ENCODE measurements at regions not wholly inside any gene's neighbourhood (a gene's known extent, or its start where the extent isn't known, plus 50 kb on each side); places are given as distances from the start of the nearest gene placed in this dataset.

DNA sequence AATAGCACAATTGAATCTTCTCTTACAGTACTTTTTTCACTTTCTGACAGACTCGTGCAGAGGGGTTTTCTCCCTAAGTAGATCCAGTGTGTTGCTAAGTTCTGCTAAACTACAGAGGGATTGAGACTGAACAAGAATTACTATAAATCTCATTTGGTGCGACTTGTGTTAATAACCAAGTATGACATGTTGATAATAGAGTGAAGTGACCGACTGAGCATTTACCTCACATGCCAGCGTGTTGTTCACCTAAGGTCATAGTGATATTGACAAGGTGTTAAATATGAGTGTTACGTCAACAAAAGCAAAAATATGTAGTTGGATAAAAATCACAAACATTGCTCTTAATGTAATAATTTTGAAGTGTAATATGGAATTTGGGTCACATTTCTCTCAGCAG lies 97.8 kb upstream of the PDE3A start:
- no peak overlapping the region for H3K4me2 ChIP-seq (ENCODE audit: low read length)
- no peaks in the 10 kb centered on the region for H3K9me2 ChIP-seq (replicated peaks; ENCODE audit: control insufficient read depth, low read length)
- no peaks in the 10 kb centered on the region for H3K9me3 ChIP-seq (ENCODE audit: control insufficient read depth, insufficient read depth, low read length)
- H3K79me2 ChIP-seq (ENCODE audit: control insufficient read depth, low read length): no peaks in the 10 kb centered on the region
- no peaks in the 10 kb centered on the region for H3K36me3 ChIP-seq (ENCODE audit: control insufficient read depth, low read length)
- no peak overlapping the region for H3K27ac ChIP-seq (ENCODE audit: low read depth, low read length)
- no peak overlapping the region for H3K4me3 ChIP-seq (ENCODE audit: low read length)
- no peaks in the 10 kb centered on the region for H4K20me1 ChIP-seq (ENCODE audit: control insufficient read depth, insufficient read depth, low read depth, low read length)
- TF ChIP-seq, protein P1, sequence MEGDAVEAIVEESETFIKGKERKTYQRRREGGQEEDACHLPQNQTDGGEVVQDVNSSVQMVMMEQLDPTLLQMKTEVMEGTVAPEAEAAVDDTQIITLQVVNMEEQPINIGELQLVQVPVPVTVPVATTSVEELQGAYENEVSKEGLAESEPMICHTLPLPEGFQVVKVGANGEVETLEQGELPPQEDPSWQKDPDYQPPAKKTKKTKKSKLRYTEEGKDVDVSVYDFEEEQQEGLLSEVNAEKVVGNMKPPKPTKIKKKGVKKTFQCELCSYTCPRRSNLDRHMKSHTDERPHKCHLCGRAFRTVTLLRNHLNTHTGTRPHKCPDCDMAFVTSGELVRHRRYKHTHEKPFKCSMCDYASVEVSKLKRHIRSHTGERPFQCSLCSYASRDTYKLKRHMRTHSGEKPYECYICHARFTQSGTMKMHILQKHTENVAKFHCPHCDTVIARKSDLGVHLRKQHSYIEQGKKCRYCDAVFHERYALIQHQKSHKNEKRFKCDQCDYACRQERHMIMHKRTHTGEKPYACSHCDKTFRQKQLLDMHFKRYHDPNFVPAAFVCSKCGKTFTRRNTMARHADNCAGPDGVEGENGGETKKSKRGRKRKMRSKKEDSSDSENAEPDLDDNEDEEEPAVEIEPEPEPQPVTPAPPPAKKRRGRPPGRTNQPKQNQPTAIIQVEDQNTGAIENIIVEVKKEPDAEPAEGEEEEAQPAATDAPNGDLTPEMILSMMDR (IDR thresholded peaks at IDR 0.05; ENCODE audit: low read depth, low read length, poor library complexity, severe bottlenecking): no peak
- TF ChIP-seq EZH2phosphoT487 (IDR thresholded peaks at IDR 0.05; ENCODE audit: borderline replicate concordance, low read length): no peak
- no peaks in the 10 kb centered on the region for H3F3A ChIP-seq (ENCODE audit: control insufficient read depth, insufficient read depth)
- no peaks in the 10 kb centered on the region for H3K4me1 ChIP-seq (ENCODE audit: control insufficient read depth, low read length)
- H3K27me3 ChIP-seq (ENCODE audit: control insufficient read depth, low read length): no peaks in the 10 kb centered on the region

DNA sequence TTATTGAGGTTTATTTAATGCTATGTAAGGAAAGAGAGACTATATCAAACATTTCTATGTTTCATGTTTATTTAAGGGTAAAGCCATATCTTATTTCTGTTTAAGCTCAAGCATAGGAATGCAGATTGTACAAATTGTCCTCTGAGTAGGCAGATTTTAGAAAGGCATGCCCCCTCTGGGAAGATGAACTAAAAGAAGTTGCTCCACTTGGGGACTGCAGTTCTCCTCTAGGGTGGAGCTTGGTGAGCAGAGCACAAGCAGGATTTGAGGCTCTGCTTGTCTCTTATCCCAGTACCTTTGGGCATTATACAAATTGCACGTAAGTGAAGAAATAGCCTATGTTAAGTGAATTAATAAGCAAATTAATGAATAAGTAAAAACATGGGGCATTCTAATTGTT lies 96.2 kb upstream of the PDE3A start:
- no peak overlapping the region for H3K4me3 ChIP-seq (ENCODE audit: low read length)
- H3K79me2 ChIP-seq (ENCODE audit: control insufficient read depth, low read length): no peaks in the 10 kb centered on the region
- H3K4me1 ChIP-seq (ENCODE audit: control insufficient read depth, low read length): no peaks in the 10 kb centered on the region
- H3K27me3 ChIP-seq (ENCODE audit: control insufficient read depth, low read length): no peaks in the 10 kb centered on the region
- no peaks in the 10 kb centered on the region; the same call in 1 of the 2 replicates for H3K9me2 ChIP-seq (replicated peaks; ENCODE audit: control insufficient read depth, low read length)
- no peak overlapping the region for H3K4me2 ChIP-seq (ENCODE audit: low read length)
- no peaks in the 10 kb centered on the region for H3F3A ChIP-seq (ENCODE audit: control insufficient read depth, insufficient read depth)
- no peaks in the 10 kb centered on the region for H3K9me3 ChIP-seq (ENCODE audit: control insufficient read depth, insufficient read depth, low read length)
- H3K36me3 ChIP-seq (ENCODE audit: control insufficient read depth, low read length): no peaks in the 10 kb centered on the region
- TF ChIP-seq, protein P1 (IDR thresholded peaks at IDR 0.05; ENCODE audit: low read depth, low read length, poor library complexity, severe bottlenecking): no peak
- no peak for TF ChIP-seq EZH2phosphoT487 (IDR thresholded peaks at IDR 0.05; ENCODE audit: borderline replicate concordance, low read length)
- H3K27ac ChIP-seq (ENCODE audit: low read depth, low read length): no peak overlapping the region
- no peaks in the 10 kb centered on the region for H4K20me1 ChIP-seq (ENCODE audit: control insufficient read depth, insufficient read depth, low read depth, low read length)

DNA sequence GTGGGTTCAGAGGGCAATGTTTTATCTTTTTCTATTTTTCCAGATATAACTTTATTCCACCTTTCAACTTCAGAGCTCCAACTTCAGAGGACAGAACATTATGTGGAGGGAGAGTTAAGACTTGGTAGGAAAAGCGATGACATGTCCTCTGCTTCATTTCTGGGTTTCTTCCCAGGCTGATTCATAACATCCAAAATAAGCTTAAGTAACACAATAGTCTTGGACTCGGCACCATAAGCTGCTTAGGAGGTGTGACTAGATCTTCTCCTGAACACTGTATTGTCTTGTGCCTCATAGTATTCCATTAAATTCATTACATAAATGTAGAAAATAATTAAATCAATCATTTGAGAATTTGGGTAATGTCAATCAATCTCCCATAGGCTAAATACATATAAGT lies 95.5 kb upstream of the PDE3A start:
- Histone ChIP-seq H3K4me3 (ENCODE audit: low read length) (no peak overlapping the region), H3K4me2 (ENCODE audit: low read length) (no peak overlapping the region), H3K27ac (ENCODE audit: low read depth, low read length) (no peak overlapping the region), H3K36me3 (ENCODE audit: control insufficient read depth, low read length) (no peaks in the 10 kb centered on the region), H4K20me1 (ENCODE audit: control insufficient read depth, insufficient read depth, low read depth, low read length) (no peaks in the 10 kb centered on the region), H3F3A (ENCODE audit: control insufficient read depth, insufficient read depth) (no peaks in the 10 kb centered on the region), H3K79me2 (ENCODE audit: control insufficient read depth, low read length) (no peaks in the 10 kb centered on the region), H3K9me3 (ENCODE audit: control insufficient read depth, insufficient read depth, low read length) (no peaks in the 10 kb centered on the region), H3K9me2 (replicated peaks; ENCODE audit: control insufficient read depth, low read length) (no peaks in the 10 kb centered on the region; the same call in 1 of the 2 replicates), H3K4me1 (ENCODE audit: control insufficient read depth, low read length) (no peaks in the 10 kb centered on the region), H3K27me3 (ENCODE audit: control insufficient read depth, low read length) (no peaks in the 10 kb centered on the region)
- TF ChIP-seq, protein P1 (IDR thresholded peaks at IDR 0.05; ENCODE audit: low read depth, low read length, poor library complexity, severe bottlenecking): no peak
- no peak for TF ChIP-seq EZH2phosphoT487 (IDR thresholded peaks at IDR 0.05; ENCODE audit: borderline replicate concordance, low read length)

DNA sequence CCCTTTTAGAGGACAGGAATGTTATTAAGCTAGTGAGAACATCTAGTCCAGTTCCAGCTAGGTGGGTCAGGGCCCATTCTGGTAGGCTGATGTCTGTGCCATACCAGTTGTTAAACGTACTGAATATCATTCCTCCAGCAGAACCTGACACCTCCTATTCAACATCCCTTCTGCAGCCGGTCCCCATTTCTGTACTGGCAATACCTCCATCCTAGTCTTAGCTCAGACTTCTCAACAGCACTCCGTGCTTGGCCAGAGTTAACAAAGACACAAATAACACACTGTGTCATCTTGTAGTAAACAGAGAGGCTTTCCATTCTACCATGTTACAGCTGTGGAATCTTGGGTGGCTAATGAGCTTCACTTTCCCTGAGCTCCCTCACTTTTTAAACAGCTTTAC lies 94.3 kb upstream of the PDE3A start:
- H4K20me1 ChIP-seq (ENCODE audit: control insufficient read depth, insufficient read depth, low read depth, low read length): no peaks in the 10 kb centered on the region
- no peaks in the 10 kb centered on the region for H3K27me3 ChIP-seq (ENCODE audit: control insufficient read depth, low read length)
- no peaks in the 10 kb centered on the region for H3K9me3 ChIP-seq (ENCODE audit: control insufficient read depth, insufficient read depth, low read length)
- H3K9me2 ChIP-seq (replicated peaks; ENCODE audit: control insufficient read depth, low read length): no peaks in the 10 kb centered on the region; the same call in 1 of the 2 replicates
- H3K4me2 ChIP-seq (ENCODE audit: low read length): no peak overlapping the region
- H3K4me3 ChIP-seq (ENCODE audit: low read length): no peak overlapping the region
- no peaks in the 10 kb centered on the region for H3K79me2 ChIP-seq (ENCODE audit: control insufficient read depth, low read length)
- H3K36me3 ChIP-seq (ENCODE audit: control insufficient read depth, low read length): no peaks in the 10 kb centered on the region
- H3K27ac ChIP-seq (ENCODE audit: low read depth, low read length): no peak overlapping the region
- no peaks in the 10 kb centered on the region for H3K4me1 ChIP-seq (ENCODE audit: control insufficient read depth, low read length)
- TF ChIP-seq EZH2phosphoT487 (IDR thresholded peaks at IDR 0.05; ENCODE audit: borderline replicate concordance, low read length): no peak
- TF ChIP-seq, protein P1 (IDR thresholded peaks at IDR 0.05; ENCODE audit: low read depth, low read length, poor library complexity, severe bottlenecking): no peak
- H3F3A ChIP-seq (ENCODE audit: control insufficient read depth, insufficient read depth): no peaks in the 10 kb centered on the region
